Breast epithelium (tissue), 3 donors: ENCODE measurements at regions not wholly inside any gene's neighbourhood (a gene's known extent, or its start where the extent isn't known, plus 50 kb on each side); places are given as distances from the start of the nearest gene placed in this dataset.

ENCODE experiments used
- CTCF ChIP-seq, 3 donors: fragments of 450-650 bp; IDR thresholded peaks; one replicate each; pipeline ENCODE4 v1.5.1; 2016 to 2017; ENCODE audit warnings: antibody characterized with exemption in 3 of 3, mild to moderate bottlenecking in 3 of 3, moderate library complexity in 3 of 3
- POLR2AphosphoS5 ChIP-seq, 3 donors: sonication (generic); formaldehyde crosslinking; IDR thresholded peaks; one replicate each; pipeline ENCODE4 v1.6.1; 2017; ENCODE audit warnings: antibody characterized with exemption in 3 of 3

- no peak for TF ChIP-seq POLR2AphosphoS5 (IDR thresholded peaks at IDR 0.05)
- TF ChIP-seq CTCF (IDR thresholded peaks at IDR 0.05) = no peak
Observed at GRCh38 chrX:2568125-2568524, 67.3 kb upstream of the DHRSX start.
